HG02840 (cell line): ENCODE measurements at regions not wholly inside any gene's neighbourhood (a gene's known extent, or its start where the extent isn't known, plus 50 kb on each side); places are given as distances from the start of the nearest gene placed in this dataset.
"Not testable (repeated sequence)": the region's sequence is repeated elsewhere in the genome, so short reads cannot be mapped to it uniquely, and the experiment has no call there.

Experiments
- ATAC-seq: cut with Tn5 transposase; IDR thresholded peaks from one replicate; pipeline ENCODE4 v1.9.1; 2021; ENCODE audit warnings: mild to moderate bottlenecking, moderate library complexity, moderate number of reproducible peaks; ENCODE audit not compliant: unreplicated experiment, low FRiP score

GRCh38 chr6:164628302-164628931 is 681.0 kb downstream of the C6orf118 start:
- no peak for ATAC-seq

- ATAC-seq = no peak
Observed at GRCh38 chr6:164616917-164617524, 692.4 kb downstream of the C6orf118 start.

GRCh38 chr6:164612751-164613150 is 696.7 kb downstream of the C6orf118 start:
- ATAC-seq = no peak

DNA sequence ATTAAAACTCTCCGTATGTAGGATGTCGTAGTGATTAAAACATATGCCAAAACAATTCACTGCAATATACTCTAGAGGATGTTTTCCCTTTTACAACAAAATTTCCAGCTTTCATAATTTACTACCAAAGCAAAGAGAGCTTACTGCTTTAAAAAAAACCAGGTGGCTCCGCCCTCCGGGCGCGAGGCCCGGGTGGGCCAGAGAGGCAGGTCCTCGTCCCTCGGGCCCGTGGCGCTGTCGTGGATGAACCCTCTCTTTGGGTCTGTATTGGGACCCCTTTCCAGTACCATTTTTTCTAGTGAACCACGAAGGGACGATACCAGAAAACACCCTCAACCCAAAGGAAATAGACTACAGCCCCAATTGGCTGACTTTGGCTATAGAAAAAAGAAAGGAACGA is 698.5 kb downstream of the C6orf118 start:
- ATAC-seq = not testable (repeated sequence)

- not testable (repeated sequence) for ATAC-seq
Observed at GRCh38 chr6:164602415-164602814, 707.0 kb downstream of the C6orf118 start.

DNA sequence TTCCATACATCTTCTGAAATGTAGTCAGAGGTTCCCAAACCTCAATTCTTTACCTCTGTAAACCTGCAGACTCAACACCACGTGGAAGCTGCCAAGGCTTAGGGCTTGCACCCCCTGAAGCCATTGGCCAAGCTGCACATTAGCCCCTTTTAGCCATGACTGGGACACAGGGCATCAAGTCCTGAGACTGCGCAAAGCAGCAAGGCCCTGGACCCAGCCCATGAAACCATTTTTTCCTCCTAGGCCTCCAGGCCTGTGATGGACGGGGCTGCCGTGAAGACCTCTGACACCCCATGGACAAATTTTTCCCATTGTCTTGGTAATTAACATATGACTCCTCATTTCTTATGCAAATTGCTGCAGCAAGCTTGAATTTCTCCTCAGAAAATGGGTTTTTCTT is 727.8 kb downstream of the C6orf118 start:
- ATAC-seq = no peak

- ATAC-seq = no peak
Observed at GRCh38 chr6:164579035-164579434, 730.4 kb downstream of the C6orf118 start.

DNA sequence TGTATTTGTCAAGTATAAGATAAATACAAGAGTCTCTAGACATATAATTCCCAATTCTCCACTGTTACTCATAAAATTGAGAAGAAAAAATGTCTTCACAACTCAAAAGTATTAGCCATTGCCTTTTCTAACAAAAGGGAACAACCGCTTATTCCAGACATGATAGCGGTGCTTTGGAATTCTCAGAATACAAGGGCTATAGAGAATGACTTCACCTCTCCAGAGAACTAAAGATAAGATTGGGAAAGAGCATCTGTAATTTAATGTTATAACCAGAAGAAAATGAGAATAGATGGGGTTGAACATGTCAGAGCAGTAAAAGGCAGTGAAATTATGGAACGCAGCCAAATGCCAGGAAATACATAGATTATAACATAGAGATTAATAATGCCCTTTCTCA is 730.8 kb downstream of the C6orf118 start:
- ATAC-seq = no peak

DNA sequence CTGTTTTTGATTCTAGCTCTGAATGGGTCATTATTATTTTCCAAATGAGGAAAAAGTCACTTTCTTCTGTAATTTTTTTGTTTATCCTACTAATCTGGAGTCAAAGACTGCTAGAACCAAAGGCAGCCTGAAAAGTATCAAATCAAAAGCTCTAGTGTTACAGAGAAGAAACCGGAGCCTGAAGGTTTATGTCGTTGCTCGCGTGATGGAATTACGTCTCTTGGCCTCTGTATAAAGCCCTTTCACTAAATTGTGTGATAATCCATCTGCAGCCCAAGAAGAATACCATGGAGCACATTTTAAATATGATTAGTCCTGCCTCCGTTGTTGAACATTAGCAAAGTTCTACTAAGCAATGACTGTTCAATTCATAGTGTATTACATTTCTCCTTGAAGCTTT is 738.6 kb downstream of the C6orf118 start:
- no peak for ATAC-seq

- no peak for ATAC-seq
Observed at GRCh38 chr6:164569509-164569908, 739.9 kb downstream of the C6orf118 start.

- no peak for ATAC-seq
Observed at GRCh38 chr6:164563924-164564323, 745.5 kb downstream of the C6orf118 start.

GRCh38 chr6:164561656-164562055 is 747.7 kb downstream of the C6orf118 start:
- no peak for ATAC-seq

- no peak for ATAC-seq
Observed at GRCh38 chr6:164554700-164555476, 754.5 kb downstream of the C6orf118 start.

- ATAC-seq = no peak
Observed at GRCh38 chr6:164554226-164554625, 755.2 kb downstream of the C6orf118 start.

GRCh38 chr6:164551706-164552105 is 757.7 kb downstream of the C6orf118 start:
- no peak for ATAC-seq

GRCh38 chr6:164547076-164547475 is 762.3 kb downstream of the C6orf118 start:
- no peak for ATAC-seq

DNA sequence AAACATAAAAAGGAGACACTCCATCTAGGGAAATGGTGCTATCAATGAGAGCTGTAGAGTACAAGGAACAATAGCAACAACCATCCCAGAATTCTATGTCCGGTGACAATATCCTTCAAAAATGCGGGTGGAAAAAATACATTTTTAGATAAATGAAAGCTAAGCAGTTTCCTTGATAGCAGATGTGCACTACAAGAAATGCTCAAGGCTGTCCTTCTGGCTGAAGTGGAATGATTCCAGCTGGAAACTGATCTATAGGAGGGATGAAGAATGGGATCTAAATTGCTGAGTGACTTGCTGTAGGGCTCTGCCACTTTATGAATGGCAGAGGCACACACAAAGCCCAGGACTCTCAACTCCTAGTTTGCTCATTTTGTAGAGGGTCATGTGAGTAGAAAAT is 763.1 kb downstream of the C6orf118 start:
- ATAC-seq = no peak

DNA sequence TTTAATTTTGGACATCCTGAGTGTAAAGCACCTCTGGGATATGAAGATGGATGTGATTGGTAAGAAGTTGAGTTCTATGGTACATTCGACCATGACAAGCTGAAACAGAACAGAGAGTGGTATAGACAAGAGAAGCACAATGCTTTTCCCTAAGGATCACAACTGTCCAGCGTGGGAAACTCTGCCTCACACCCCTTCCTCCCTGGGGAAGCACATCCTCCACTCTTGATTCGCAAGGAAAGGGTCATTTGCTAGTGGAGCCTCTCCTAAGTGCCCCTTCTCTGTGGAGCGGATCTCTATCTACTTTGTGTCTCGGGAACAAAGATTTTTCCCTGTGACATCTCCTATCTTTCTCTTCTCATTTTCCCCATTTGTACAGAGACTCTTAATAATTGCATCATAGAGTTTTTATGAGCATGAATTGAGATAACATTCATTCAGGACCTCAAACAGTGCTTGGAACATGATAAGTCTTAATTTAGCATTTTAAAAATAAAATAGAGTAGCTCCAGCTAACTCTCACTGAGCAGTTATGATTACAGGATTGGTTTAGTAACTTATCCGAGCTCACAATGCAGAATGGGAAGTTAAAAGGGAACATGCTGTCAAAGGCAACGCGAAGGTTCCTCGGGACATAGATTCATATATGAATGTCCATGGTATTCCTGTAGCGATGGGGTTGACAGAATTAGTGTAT is 775.2 kb downstream of the C6orf118 start:
- no peak for ATAC-seq

- no peak for ATAC-seq
Observed at GRCh38 chr6:164533045-164533362, 776.4 kb downstream of the C6orf118 start.

- no peak for ATAC-seq
Observed at GRCh38 chr6:164532198-164533044, 777.0 kb downstream of the C6orf118 start.
